Renal cortex interstitium (tissue), 11 donors: ENCODE measurements at regions not wholly inside any gene's neighbourhood (a gene's known extent, or its start where the extent isn't known, plus 50 kb on each side); places are given as distances from the start of the nearest gene placed in this dataset.
A peak's percentile ranks its signal among the peaks of the same experiment; 100 is the strongest.
"Not testable (repeated sequence)": the region's sequence is repeated elsewhere in the genome, so short reads cannot be mapped to it uniquely, and the experiment has no call there.

Experiments used
- DNase-seq, 11 donors: peaks; one replicate each; pipeline ENCODE4 v3.0.0-alpha.2; 2013; ENCODE audit warnings: low read depth in 9 of 11, low spot score in 4 of 11; ENCODE audit errors: extremely low read depth in 1 of 11

DNA sequence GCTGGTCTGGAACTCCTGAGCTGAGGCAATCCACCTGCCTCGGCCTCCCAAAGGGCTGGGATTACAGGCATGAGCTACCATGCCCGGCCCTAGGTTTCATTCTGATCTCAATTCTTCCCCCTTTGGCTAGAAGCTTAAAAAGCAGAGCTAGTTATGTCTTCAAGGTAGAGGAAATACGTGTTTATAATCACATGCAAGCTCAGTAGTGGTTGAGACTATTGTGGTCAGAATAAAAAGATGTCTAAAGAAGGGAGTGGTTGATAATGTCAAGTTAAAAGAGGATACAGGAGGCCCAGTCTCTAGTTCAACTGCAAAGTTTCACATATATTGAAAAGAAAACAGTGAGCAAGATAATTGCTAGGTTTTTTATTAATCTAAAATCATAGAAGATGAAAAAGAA, 807.8 kb upstream of the ACVR2A start:
- no peak for DNase-seq

DNA sequence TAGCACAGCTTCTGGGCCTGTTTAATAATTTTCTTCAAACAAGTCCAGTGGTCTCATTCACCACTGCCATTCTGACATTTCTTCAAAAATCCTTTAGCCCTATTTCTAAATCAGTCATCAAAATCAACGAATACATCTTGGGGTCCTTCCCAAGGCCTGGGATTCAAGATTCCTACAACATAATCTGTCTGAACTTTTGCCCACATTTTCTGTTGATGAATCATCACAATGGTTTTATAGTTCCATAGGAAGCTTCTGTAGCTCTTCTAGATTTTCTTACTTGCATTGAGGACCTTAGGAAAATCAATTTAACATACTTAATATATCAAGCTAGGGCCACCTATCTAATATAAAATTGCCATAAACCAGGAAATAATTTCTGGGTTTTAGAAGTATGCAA, 811.8 kb upstream of the ACVR2A start:
- DNase-seq: no peak

DNA sequence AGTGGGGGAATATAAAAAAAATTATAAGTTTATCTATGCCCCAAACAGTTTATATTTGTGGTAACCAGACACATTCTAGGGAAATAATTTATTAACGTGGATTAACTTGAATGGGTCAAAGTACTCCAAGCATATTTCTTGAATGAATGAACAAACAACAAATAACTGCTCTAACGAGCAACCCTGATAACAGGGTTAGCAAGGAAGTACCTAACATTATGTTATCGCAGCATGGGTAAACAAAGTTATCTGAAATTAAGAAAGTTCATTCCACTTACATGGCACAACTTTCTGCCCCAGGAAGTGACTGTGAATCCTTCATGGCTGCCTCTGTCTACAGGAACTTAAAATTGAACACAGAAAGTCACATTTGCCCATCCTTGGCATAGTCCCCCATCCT, 812.9 kb upstream of the ACVR2A start:
- DNase-seq: no peak

DNA sequence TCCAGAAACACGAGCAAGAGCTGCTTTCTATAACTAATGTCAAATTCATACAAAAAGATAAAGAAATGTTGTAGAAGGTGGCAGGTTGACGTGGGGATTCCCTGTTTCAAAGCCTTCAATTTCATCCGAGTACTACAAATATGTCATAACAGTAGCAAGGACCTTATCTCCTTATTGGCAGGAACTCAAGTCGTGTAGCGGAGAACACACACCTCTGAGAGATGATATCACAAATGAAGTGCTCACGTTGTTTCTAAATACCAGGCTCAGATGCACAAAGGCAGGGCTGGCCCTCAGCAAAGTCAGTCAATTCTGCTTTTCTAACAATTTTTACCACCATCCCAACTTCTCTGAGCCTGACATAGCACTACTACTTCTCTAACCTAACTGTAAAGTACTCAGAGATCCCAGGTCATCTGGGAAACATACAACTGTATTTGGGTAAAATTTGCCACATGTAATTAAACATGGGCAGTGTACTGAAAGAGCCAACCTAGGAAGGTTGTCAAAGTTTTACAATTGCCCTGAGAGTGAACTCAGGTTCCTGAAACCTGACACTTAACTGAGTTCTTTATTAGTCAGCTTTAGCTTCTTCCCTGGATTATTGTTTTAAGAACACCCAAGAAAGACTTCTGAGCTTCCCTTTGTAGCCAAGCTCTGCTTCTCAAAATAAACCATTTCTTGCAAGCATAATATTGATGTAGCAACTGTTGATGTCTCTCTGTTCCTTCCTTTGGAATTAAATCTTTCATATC, 813.7 kb upstream of the ACVR2A start:
- DNase-seq: peak in 8 of 11 donors; percentile 19 to 55 (median 32)

DNA sequence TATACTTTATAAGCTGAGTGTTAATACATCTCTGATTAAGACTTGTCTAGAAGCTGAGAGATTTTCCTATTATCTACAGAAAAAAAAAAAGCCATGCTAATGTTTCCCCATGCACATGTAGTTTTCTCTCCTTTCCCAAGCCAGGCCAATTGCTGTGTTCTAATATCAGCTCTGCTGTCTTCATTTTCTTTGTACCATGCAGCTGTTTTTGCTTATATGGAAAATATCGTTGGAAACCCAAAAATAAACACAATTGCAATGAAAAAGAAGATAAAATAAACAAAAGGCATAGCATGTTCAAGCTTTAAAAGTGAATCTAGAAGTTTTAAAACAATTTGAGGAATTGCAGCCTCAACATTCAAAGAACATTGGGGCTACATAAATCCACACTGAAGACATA, 817.4 kb upstream of the ACVR2A start:
- DNase-seq: no peak

DNA sequence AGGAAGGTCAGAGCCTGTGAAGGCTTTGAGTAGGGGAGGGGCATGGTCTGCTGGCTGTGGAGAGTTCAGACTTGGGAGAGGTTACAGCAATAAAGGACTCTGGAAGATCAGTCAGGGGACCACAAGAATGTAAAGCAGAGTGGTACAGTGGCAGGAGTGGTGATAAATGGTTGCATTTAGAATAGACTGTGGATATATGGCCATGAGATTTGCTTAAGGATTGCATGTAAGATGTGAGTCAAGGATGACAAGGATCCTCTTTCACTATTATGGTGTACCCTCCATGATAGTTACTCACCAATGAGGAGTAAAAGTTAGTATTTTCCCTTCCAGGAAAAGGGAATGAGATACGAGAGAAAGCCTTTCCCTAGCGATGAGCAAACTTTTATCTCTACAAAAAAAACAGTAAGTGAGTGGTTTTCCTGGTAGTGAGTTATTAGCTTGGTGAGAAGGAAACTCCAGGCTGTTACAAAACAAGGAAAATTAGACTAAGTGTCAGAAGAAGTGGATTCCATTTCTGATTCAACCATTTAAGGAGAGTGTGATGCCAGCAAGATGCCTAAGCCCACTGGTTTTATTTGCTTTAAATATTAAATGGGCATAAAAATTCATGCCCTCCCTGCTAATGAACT, 818.0 kb upstream of the ACVR2A start:
- DNase-seq: no peak

DNA sequence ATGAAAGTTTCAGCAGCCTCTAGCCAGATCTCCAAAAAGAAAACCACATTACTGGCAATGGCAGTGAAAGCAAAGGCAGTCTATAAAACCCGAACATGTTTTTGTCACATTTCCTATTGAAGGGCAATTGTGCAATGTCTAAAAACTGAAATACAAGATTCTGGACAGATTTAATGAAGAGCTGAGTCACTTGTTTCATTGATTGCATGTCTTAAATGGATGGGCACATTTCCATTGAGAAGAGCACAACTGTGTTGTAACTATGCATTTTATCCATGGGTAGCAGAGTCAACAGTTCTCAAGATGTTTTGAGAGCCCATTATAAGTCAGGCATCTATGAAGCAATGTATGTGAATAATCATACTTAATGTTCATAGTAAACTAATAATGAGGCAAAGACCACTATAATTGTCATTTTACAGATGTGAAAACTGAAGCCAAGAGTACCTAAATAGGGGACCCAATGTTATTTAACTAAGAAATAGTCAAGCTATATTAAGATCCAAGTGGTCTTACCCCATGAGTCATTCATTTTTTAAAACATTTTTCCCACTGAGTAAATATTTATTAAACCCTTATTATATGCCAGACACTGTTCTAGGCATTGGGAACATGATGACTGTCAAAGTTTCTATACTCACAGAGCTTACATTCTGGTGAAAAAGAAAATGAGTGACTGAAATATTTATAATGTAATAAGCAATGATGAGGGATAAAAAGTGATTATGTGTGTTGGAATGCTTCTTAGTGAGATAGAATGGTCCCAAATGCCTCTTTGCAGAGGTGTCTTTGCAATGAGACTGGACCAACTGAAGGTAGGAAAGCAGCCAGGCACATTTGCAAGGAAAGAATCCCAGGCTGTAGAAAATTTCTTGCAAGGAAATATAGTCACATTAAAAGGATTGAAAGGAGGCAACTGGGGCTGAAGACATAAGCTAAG, 818.9 kb upstream of the ACVR2A start:
- DNase-seq: no peak

DNA sequence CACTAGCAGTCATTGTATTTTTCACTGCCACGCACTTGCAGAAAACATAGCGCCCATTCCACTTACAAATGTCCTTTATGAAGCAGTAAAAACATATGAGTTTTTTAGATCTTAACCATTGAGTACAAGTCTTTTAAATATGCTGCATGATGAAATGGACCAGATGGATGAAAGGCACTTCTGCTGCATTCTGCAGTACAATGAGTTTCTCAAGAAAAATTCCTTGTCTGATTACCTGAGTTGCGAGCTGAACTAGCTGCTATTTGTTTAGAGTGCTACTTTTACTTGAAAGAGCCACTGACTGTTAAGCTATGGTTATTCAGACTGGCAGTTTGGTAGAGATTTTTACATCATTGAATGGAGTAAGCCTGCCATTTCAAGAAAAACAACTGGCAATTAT, 825.5 kb upstream of the ACVR2A start:
- DNase-seq: no peak

DNA sequence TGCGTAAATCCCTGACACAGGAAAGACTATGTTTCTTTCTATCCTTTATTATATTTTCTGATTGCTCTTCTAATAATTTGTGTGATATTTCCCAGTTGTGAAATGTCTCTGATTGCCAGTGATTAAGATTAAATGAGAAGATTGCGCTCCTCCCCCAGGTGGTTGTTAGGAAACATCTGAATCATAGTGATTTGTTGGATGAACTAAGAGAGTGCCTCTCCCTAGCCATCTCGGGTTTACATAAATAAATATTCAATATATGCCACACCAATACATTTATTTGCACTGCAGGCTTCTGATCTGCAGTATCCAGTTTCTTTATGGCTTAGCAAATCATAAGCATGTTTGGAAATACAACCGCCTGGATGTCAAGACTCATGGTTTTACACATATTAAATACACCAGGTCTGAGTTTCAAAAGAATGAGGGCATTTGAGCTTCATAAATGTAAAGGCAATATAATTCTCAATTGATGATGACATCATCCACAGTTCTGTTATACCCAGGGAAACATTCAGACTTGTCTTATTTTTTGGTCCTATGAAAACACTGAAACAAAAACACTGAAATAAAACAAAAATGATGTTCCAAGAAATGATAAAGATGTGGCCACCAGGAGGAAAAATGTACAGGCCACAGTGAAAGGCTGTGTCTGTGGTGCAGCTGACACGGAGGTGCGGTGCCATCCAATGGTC, 826.7 kb upstream of the ACVR2A start:
- no peak for DNase-seq

DNA sequence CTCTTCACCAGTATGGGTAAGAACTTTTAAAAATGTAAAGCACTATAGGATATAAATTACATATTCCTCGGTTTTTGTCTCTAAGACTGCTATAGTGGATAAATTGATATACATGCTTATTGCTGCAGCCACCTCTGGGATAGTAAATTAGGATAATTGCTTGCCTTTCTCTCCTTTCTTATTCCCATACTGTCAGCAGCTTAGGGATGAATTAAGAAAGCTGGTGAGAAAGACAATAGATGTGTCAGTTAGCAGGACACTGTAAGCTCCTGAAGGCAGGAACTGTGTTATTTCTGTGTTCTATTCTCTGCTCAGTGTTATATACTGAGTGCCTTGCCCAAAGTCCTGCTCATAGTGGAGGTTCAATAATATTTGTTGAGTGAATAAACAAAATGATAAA, 828.6 kb upstream of the ACVR2A start:
- no peak for DNase-seq

DNA sequence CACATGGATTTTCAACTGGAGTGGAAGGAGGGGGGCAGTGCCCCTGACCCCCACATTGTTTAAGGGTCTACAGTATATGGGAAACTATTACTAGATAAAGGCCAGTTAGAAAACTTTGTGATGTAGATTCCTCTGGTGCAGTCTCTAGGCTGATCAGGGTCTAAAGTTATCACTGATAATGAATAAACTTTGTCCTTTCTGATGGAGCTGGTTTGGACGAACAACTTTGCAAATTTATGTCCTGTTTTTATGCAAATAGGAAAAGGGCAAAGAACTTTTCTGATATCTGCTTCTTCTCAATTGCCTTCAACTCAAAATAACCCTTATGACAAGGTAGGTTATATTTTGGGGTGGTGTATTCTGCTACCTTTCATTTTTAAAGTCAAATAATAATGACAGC, 829.2 kb upstream of the ACVR2A start:
- no peak for DNase-seq

DNA sequence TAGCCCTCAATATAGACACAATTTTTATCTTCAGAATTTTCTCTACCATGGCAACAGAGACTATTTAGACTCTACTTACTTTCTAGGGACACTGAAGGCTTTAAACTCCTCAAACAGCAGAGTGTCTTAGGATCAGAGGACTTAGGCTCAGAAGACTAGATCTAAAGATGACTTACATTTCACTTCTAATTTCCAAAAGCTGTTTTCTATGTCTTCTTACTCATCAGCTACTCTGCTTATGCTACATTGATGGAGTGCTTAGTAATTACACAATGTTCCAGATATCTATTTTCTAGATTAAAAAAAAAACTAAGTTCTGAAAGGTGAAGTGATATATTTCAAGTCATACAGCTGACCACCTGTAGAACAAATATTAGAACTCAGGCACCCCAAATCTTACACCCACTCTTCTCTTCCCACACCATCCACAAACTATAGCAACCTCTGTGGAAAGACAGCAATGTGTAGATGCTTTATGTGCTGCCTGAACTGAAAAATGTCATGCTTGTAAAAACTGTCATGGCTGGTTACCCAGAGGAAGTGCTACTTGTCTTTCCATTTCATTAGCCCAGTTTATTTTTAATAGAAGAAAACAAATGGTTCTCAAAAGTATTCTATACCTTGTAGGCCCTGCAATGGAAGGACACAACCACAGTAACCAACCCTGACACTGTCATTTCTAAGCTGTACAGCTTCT, 831.0 kb upstream of the ACVR2A start:
- DNase-seq: no peak

DNA sequence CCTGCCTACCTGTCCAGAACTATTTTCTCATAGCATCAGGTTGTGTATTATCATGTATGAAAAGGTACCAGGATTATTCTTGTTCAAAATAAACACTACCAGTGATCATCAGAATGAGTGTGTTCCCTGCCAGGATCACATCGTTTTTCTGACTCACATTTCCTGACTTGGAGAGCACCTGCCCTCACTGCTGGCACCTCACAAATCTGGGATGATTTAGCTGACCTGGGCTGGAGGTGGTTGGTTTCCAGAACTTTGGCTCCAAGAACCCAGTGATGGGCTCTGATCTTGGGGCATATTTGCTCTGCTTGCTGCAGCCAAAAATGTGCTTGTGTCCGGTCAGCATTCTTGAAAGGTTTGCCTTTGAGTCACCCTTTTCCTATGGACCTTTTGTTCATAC, 836.3 kb upstream of the ACVR2A start:
- DNase-seq: no peak

DNA sequence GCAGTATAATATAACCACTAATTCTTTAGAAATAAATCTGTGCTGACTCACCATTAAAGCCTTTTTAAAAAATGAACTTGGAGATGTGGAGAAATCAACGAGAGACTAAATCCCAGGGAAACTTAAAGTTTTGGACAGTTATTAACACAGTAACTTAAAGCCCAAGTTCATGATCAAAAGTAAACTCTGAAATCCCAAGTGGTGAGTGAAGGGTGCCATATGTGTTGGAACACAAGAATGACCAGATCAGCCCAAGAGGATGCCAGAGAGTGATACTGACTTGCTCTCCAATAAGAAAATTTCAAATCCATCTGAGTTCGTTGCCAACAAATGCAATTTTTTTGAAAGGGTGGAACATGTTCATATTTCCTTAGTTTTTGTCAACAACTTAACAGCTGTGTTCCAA, 838.1 kb upstream of the ACVR2A start:
- no peak for DNase-seq

DNA sequence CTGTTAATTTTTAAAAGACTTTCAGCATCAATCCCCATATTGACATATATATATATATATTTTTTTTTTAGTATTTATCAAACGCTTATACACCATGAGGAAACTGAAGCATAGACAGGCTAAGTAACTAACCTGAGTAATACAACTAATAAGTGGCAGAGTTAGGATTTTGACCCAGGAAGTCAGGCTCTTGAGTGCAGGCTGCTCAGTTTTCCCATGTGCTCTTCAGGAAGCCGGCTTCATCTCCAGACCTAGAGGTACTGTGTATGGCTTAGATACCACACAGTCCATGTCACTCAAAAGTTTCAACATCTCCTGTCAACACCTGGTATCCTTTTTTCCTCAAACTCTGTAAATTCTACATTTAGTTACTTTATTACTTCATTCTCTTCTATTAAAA, 841.7 kb upstream of the ACVR2A start:
- no peak for DNase-seq

DNA sequence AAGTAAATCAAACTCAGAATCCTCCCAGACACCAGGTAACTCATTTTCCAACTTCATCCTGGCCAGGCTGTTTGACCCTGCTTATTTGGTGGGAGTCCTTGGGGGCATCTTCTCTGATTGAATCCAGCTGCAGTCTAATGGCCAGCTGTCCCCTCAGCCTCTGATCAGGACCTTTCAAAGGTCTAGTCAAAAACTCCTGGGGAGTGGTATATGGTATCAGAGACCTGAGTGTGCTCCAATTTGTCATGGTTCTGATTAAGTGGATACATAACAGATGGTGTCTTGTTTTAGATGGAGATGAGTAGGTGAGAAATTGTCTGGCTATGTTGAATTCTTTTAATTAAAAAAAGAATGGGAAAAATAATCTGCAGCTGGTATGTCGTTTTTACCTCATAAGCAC, 842.6 kb upstream of the ACVR2A start:
- no peak for DNase-seq

DNA sequence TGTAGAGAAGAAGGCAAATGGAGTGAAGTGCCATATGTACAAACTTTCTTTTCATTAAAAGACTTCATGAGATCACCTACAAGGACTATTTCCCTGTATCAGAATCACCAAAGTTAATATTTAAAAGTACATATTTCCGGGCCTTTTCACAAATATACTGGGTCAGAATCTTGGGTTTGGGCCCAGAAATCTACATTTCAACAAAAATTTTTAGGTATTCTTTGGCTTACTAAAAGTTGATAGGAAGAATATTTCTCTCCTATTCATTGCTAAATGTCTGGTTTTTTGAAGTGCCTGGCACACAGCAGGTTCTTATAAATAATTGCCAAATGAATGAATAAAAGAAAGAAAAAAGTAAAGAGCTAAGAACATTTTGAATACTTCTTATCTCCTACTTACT, 843.8 kb upstream of the ACVR2A start:
- no peak for DNase-seq

DNA sequence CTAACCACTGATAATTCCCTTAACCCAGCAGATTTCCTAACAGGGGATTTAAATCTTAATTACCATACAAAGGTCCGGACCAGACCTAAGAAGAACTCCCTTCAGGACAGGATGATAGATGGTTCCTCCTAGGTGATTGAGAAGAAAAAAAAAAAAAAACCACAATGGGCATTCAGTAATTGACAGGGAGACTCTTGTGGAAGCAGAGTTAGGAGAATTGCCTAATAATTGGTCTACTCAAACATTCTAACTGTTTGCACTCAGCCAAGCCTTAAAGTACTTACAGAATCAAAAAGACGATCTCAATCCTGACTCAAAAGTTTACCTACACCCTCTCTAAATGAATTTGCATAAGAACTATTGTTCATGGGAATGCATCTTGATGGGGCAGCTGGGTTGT, 844.7 kb upstream of the ACVR2A start:
- DNase-seq: not testable (repeated sequence)

DNA sequence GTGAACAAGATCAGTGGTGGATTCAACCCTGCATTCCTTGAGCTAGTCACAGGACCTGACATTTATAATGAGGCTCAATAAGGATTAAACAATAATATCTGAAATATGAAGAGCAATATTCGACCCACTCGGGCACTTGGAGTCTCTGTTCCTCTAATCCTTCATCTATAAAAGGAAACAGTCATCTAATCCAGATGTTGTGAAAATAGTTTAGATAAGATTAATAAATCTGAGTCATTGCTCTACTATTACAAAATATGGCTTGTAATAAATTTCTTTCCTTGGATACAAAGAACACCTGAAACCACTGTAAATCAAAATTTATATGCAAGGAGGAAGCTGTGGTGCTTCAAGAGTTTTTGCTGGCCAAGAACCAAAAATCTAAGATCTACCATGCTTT, 846.9 kb upstream of the ACVR2A start:
- DNase-seq: no peak
